ENCODE measurements at regions not wholly inside any gene's neighbourhood (a gene's known extent, or its start where the extent isn't known, plus 50 kb on each side); places are given as distances from the start of the nearest gene placed in this dataset.

- no peaks in the 10 kb centered on the region for H3K27me3 ChIP-seq (replicated peaks in 1 of 2; ENCODE audit: control insufficient read depth in 2 of 2, extremely low read depth in 1 of 2, insufficient read depth in 2 of 2, low read length in 1 of 2)
- no peaks in the 10 kb centered on the region for H3K36me3 Mint-ChIP-seq
- H3K4me1 Mint-ChIP-seq, result no peaks in the 10 kb centered on the region
- H3K27me3 Mint-ChIP-seq, result peaks cover 0 to 14% of the 10 kb centered on the region in 2 donors
- H3K4me3 Mint-ChIP-seq, result no peak overlapping the region
- no peak for DNase-seq
- H3K27ac Mint-ChIP-seq, result no peak overlapping the region
- no CpG with 5 or more reads among the region's 5 CpGs for WGBS (ENCODE audit: insufficient coverage)
- ATAC-seq (replicated peaks in 1 of 4), result no peak
- H3K36me3 ChIP-seq (ENCODE audit: control insufficient read depth in 2 of 2, extremely low read depth in 1 of 2, insufficient read depth in 1 of 2, low read length in 1 of 2), result no peaks in the 10 kb centered on the region
- H3K9me3 Mint-ChIP-seq, result peaks cover 0 to 4% (median 0%) of the 10 kb centered on the region in 3 donors
- H3K9me3 ChIP-seq, result no peaks in the 10 kb centered on the region
- H3K27ac ChIP-seq (ENCODE audit: low read length), result no peak overlapping the region
- CTCF ChIA-PET, result interaction anchor here in 1 of 2 donors (0.5 kb wide), 1 partner anchor 1842 kb away, joined by 4 read pairs; no protein-coding TSS in a partner anchor
- H3K4me3 ChIP-seq (ENCODE audit: control insufficient read depth in 1 of 2, extremely low read depth in 1 of 2, low read length in 1 of 2), result no peak overlapping the region
- H3K4me1 ChIP-seq (ENCODE audit: control insufficient read depth in 1 of 2, extremely low read depth in 1 of 2, insufficient read depth in 2 of 2, low read length in 2 of 2), result no peaks in the 10 kb centered on the region
- POLR2A ChIA-PET, result no interaction called here
Measured at GRCh38 chrX:88604433-88605221, 142.4 kb upstream of the CPXCR1 start.

- peaks cover 0 to 14% of the 10 kb centered on the region in 2 donors for H3K27me3 Mint-ChIP-seq
- H3K9me3 Mint-ChIP-seq, result no peaks in the 10 kb centered on the region
- no peaks in the 10 kb centered on the region for H3K4me1 Mint-ChIP-seq
- Histone ChIP-seq H3K4me3 (ENCODE audit: control insufficient read depth in 1 of 2, extremely low read depth in 1 of 2, low read length in 1 of 2) (no peak overlapping the region), H3K36me3 (ENCODE audit: control insufficient read depth in 2 of 2, extremely low read depth in 1 of 2, insufficient read depth in 1 of 2, low read length in 1 of 2) (no peaks in the 10 kb centered on the region), H3K9me3 (no peaks in the 10 kb centered on the region), H3K27me3 (replicated peaks in 1 of 2; ENCODE audit: control insufficient read depth in 2 of 2, extremely low read depth in 1 of 2, insufficient read depth in 2 of 2, low read length in 1 of 2) (no peaks in the 10 kb centered on the region), H3K27ac (ENCODE audit: low read length) (no peak overlapping the region), H3K4me1 (ENCODE audit: control insufficient read depth in 1 of 2, extremely low read depth in 1 of 2, insufficient read depth in 2 of 2, low read length in 2 of 2) (no peaks in the 10 kb centered on the region)
- no peak overlapping the region for H3K4me3 Mint-ChIP-seq
- no peak for ATAC-seq (replicated peaks in 1 of 4)
- no peaks in the 10 kb centered on the region for H3K36me3 Mint-ChIP-seq
- H3K27ac Mint-ChIP-seq, result no peak overlapping the region
- ChIA-PET CTCF (no interaction called here), POLR2A (no interaction called here)
- no CpG with 5 or more reads among the region's 4 CpGs for WGBS (ENCODE audit: insufficient coverage)
- DNase-seq, result no peak
Measured at GRCh38 chrX:88605222-88605583, 141.8 kb upstream of the CPXCR1 start.

- no peaks in the 10 kb centered on the region for H3K36me3 Mint-ChIP-seq
- no peak overlapping the region for H3K27ac Mint-ChIP-seq
- no peak for DNase-seq
- ChIA-PET CTCF (no interaction called here), POLR2A (no interaction called here)
- Histone ChIP-seq H3K9me3 (no peaks in the 10 kb centered on the region), H3K4me1 (ENCODE audit: control insufficient read depth in 1 of 2, extremely low read depth in 1 of 2, insufficient read depth in 2 of 2, low read length in 2 of 2) (no peaks in the 10 kb centered on the region), H3K4me3 (ENCODE audit: control insufficient read depth in 1 of 2, extremely low read depth in 1 of 2, low read length in 1 of 2) (no peak overlapping the region), H3K36me3 (ENCODE audit: control insufficient read depth in 2 of 2, extremely low read depth in 1 of 2, insufficient read depth in 1 of 2, low read length in 1 of 2) (no peaks in the 10 kb centered on the region), H3K27me3 (replicated peaks in 1 of 2; ENCODE audit: control insufficient read depth in 2 of 2, extremely low read depth in 1 of 2, insufficient read depth in 2 of 2, low read length in 1 of 2) (no peaks in the 10 kb centered on the region), H3K27ac (ENCODE audit: low read length) (no peak overlapping the region)
- no CpG with 5 or more reads among the region's 4 CpGs for WGBS (ENCODE audit: insufficient coverage)
- H3K27me3 Mint-ChIP-seq, result peaks cover 0 to 3% of the 10 kb centered on the region in 2 donors
- ATAC-seq (replicated peaks in 1 of 4), result no peak
- H3K4me3 Mint-ChIP-seq, result no peak overlapping the region
- H3K4me1 Mint-ChIP-seq, result no peaks in the 10 kb centered on the region
- H3K9me3 Mint-ChIP-seq, result peaks cover 0 to 6% (median 0%) of the 10 kb centered on the region in 3 donors
Measured at GRCh38 chrX:88612870-88613329, 134.1 kb upstream of the CPXCR1 start.

- peaks cover 0 to 3% of the 10 kb centered on the region in 2 donors for H3K27me3 Mint-ChIP-seq
- ChIA-PET POLR2A (no interaction called here), CTCF (no interaction called here)
- no peak overlapping the region for H3K27ac Mint-ChIP-seq
- no peak overlapping the region for H3K4me3 Mint-ChIP-seq
- Histone ChIP-seq H3K4me1 (ENCODE audit: control insufficient read depth in 1 of 2, extremely low read depth in 1 of 2, insufficient read depth in 2 of 2, low read length in 2 of 2) (no peaks in the 10 kb centered on the region), H3K36me3 (ENCODE audit: control insufficient read depth in 2 of 2, extremely low read depth in 1 of 2, insufficient read depth in 1 of 2, low read length in 1 of 2) (no peaks in the 10 kb centered on the region), H3K27me3 (replicated peaks in 1 of 2; ENCODE audit: control insufficient read depth in 2 of 2, extremely low read depth in 1 of 2, insufficient read depth in 2 of 2, low read length in 1 of 2) (no peaks in the 10 kb centered on the region), H3K27ac (ENCODE audit: low read length) (no peak overlapping the region), H3K9me3 (no peaks in the 10 kb centered on the region), H3K4me3 (ENCODE audit: control insufficient read depth in 1 of 2, extremely low read depth in 1 of 2, low read length in 1 of 2) (no peak overlapping the region)
- DNase-seq, result no peak
- no peak for ATAC-seq (replicated peaks in 1 of 4)
- no peaks in the 10 kb centered on the region for H3K4me1 Mint-ChIP-seq
- peaks cover 0 to 6% (median 0%) of the 10 kb centered on the region in 3 donors for H3K9me3 Mint-ChIP-seq
- no peaks in the 10 kb centered on the region for H3K36me3 Mint-ChIP-seq
Measured at GRCh38 chrX:88613338-88613737, 133.7 kb upstream of the CPXCR1 start.

- Histone ChIP-seq H3K27me3 (replicated peaks in 1 of 2; ENCODE audit: control insufficient read depth in 2 of 2, extremely low read depth in 1 of 2, insufficient read depth in 2 of 2, low read length in 1 of 2) (no peaks in the 10 kb centered on the region), H3K9me3 (no peaks in the 10 kb centered on the region), H3K27ac (ENCODE audit: low read length) (no peak overlapping the region), H3K4me1 (ENCODE audit: control insufficient read depth in 1 of 2, extremely low read depth in 1 of 2, insufficient read depth in 2 of 2, low read length in 2 of 2) (no peaks in the 10 kb centered on the region), H3K4me3 (ENCODE audit: control insufficient read depth in 1 of 2, extremely low read depth in 1 of 2, low read length in 1 of 2) (no peak overlapping the region), H3K36me3 (ENCODE audit: control insufficient read depth in 2 of 2, extremely low read depth in 1 of 2, insufficient read depth in 1 of 2, low read length in 1 of 2) (no peaks in the 10 kb centered on the region)
- DNase-seq, result no peak
- Mint-ChIP-seq H3K9me3 (peaks cover 0 to 6% (median 0%) of the 10 kb centered on the region in 3 donors), H3K4me1 (no peaks in the 10 kb centered on the region), H3K36me3 (no peaks in the 10 kb centered on the region), H3K27me3 (peaks cover 0 to 8% of the 10 kb centered on the region in 2 donors), H3K27ac (no peak overlapping the region), H3K4me3 (no peak overlapping the region)
- ATAC-seq (replicated peaks in 1 of 4), result no peak
- WGBS (ENCODE audit: insufficient coverage), result no CpG with 5 or more reads among the region's 2 CpGs
- POLR2A ChIA-PET, result no interaction called here
- CTCF ChIA-PET, result no interaction called here
Measured at GRCh38 chrX:88621278-88621677, 125.7 kb upstream of the CPXCR1 start.

GRCh38 chrX:88655460-88655859, 91.6 kb upstream of the CPXCR1 start:
- H3K4me1 ChIP-seq (ENCODE audit: control insufficient read depth in 1 of 2, extremely low read depth in 1 of 2, insufficient read depth in 2 of 2, low read length in 2 of 2), result no peaks in the 10 kb centered on the region
- Mint-ChIP-seq H3K27me3 (no peaks in the 10 kb centered on the region), H3K9me3 (peaks cover 0 to 3% (median 0%) of the 10 kb centered on the region in 3 donors), H3K27ac (no peak overlapping the region), H3K4me3 (no peak overlapping the region), H3K4me1 (no peaks in the 10 kb centered on the region), H3K36me3 (no peaks in the 10 kb centered on the region)
- CTCF ChIA-PET, result no interaction called here
- H3K27me3 ChIP-seq (replicated peaks in 1 of 2; ENCODE audit: control insufficient read depth in 2 of 2, extremely low read depth in 1 of 2, insufficient read depth in 2 of 2, low read length in 1 of 2), result no peaks in the 10 kb centered on the region
- H3K36me3 ChIP-seq (ENCODE audit: control insufficient read depth in 2 of 2, extremely low read depth in 1 of 2, insufficient read depth in 1 of 2, low read length in 1 of 2), result no peaks in the 10 kb centered on the region
- H3K9me3 ChIP-seq, result no peaks in the 10 kb centered on the region
- H3K4me3 ChIP-seq (ENCODE audit: control insufficient read depth in 1 of 2, extremely low read depth in 1 of 2, low read length in 1 of 2), result no peak overlapping the region
- no peak overlapping the region for H3K27ac ChIP-seq (ENCODE audit: low read length)
- ATAC-seq (replicated peaks in 1 of 4) (no peak), DNase-seq (no peak)
- POLR2A ChIA-PET, result no interaction called here

GRCh38 chrX:88660836-88661235, 86.2 kb upstream of the CPXCR1 start:
- Mint-ChIP-seq H3K27ac (no peak overlapping the region), H3K27me3 (no peaks in the 10 kb centered on the region), H3K4me1 (no peaks in the 10 kb centered on the region), H3K36me3 (no peaks in the 10 kb centered on the region), H3K9me3 (peaks cover 0 to 3% (median 0%) of the 10 kb centered on the region in 3 donors), H3K4me3 (no peak overlapping the region)
- Histone ChIP-seq H3K27ac (ENCODE audit: low read length) (no peak overlapping the region), H3K36me3 (ENCODE audit: control insufficient read depth in 2 of 2, extremely low read depth in 1 of 2, insufficient read depth in 1 of 2, low read length in 1 of 2) (no peaks in the 10 kb centered on the region), H3K4me3 (ENCODE audit: control insufficient read depth in 1 of 2, extremely low read depth in 1 of 2, low read length in 1 of 2) (no peak overlapping the region), H3K9me3 (no peaks in the 10 kb centered on the region), H3K4me1 (ENCODE audit: control insufficient read depth in 1 of 2, extremely low read depth in 1 of 2, insufficient read depth in 2 of 2, low read length in 2 of 2) (no peaks in the 10 kb centered on the region), H3K27me3 (replicated peaks in 1 of 2; ENCODE audit: control insufficient read depth in 2 of 2, extremely low read depth in 1 of 2, insufficient read depth in 2 of 2, low read length in 1 of 2) (no peaks in the 10 kb centered on the region)
- ChIA-PET POLR2A (no interaction called here), CTCF (no interaction called here)
- ATAC-seq (replicated peaks in 1 of 4) (no peak), DNase-seq (no peak)
- WGBS (ENCODE audit: insufficient coverage), result no CpG with 5 or more reads among the region's 1 CpG

Data from T-cell (primary cell).